BLaER1 treated with 17β-estradiol and CSF1 and Interleukin-3, amounts not matched to agents 10 nM and 100 nM (cell line): ENCODE measurements at regions not wholly inside any gene's neighbourhood (a gene's known extent, or its start where the extent isn't known, plus 50 kb on each side); places are given as distances from the start of the nearest gene placed in this dataset.

Source experiments
- H3K27ac ChIP-seq, 11 experiments: shearing (Covaris generic); formaldehyde crosslinking; 2 replicates each; pipeline ENCODE4 v1.8.1; 2022
- H3K27me3 ChIP-seq, 11 experiments: shearing (Covaris generic); formaldehyde crosslinking; 2 replicates each; pipeline ENCODE4 v1.8.1; 2022
- H3K36me3 ChIP-seq, 11 experiments: shearing (Covaris generic); formaldehyde crosslinking; 2 replicates each; pipeline ENCODE4 v1.8.1; 2022
- H3K4me1 ChIP-seq, 10 experiments: shearing (Covaris generic); formaldehyde crosslinking; 2 replicates each; pipeline ENCODE4 v1.8.1; 2022
- H3K4me2 ChIP-seq, 11 experiments: shearing (Covaris generic); formaldehyde crosslinking; 2 replicates each; pipeline ENCODE4 v1.8.1; 2022
- H3K4me3 ChIP-seq, 10 experiments: shearing (Covaris generic); formaldehyde crosslinking; 2 replicates each; pipeline ENCODE4 v1.8.1; 2022
- H3K9ac ChIP-seq, 11 experiments: shearing (Covaris generic); formaldehyde crosslinking; 2 replicates each; pipeline ENCODE4 v1.8.1; 2022
- H3K9me3 ChIP-seq, 11 experiments: shearing (Covaris generic); formaldehyde crosslinking; replicated peaks in 1 of 11; 2 replicates each; pipeline ENCODE4 v1.8.1; 2022
- H4K20me1 ChIP-seq, 11 experiments: shearing (Covaris generic); formaldehyde crosslinking; 2 replicates each; pipeline ENCODE4 v1.8.1; 2022
- Cebpa-rat ChIP-seq, 11 experiments: shearing (Covaris generic); IDR thresholded peaks; 2 replicates each; pipeline ENCODE4 v1.8.1; 2022

DNA sequence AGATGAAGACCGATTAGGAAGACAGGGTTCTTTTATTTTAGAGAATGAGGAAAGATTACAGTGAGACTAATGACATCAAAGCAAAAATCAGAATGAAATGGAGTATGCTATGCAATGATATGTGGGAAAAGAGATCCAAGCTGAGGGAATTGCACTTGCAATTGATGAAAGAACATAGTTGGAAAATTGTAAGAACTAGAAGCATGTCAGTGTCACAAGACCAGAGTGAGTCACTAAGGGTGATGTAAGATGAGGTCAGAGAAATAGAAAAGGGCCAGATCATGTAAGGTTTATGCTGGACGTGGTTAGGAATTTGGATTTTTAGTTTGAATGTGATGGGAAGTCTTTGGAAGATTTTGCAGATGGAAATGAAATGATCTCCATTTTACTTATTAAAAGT is 1937.3 kb downstream of the OLFM4 start:
- no peak for TF ChIP-seq Cebpa-rat (IDR thresholded peaks at IDR 0.05)
- Histone ChIP-seq H3K4me2 (no peak overlapping the region), H3K9me3 (peaks cover 0 to 11% (median 9%) of the 10 kb centered on the region in 11 experiments; a peak in 15 of 22 replicates), H4K20me1 (no peaks in the 10 kb centered on the region), H3K4me3 (no peak overlapping the region), H3K27ac (no peak overlapping the region), H3K4me1 (peaks cover 0 to 7% (median 0%) of the 10 kb centered on the region in 10 experiments; a peak in 1 of 20 replicates), H3K27me3 (no peaks in the 10 kb centered on the region), H3K9ac (no peak overlapping the region), H3K36me3 (no peaks in the 10 kb centered on the region)

DNA sequence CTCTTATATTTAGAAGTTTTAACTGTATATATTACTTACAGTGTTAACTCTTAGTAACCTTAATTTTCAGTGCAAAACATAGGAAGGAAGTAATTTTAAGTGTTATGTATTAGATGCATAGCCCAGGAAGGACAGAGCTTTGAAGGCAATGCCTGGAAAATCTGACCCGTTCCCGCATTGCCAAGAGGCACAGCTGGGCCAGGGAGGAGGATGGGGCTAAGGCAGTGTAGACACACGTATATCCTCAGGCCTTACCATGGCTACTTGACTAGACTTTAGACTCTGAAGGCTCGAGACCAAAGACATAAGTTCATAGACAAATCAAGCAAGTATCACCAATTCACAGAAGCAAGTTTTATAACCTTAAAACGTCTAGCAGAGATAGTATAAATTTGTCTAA is 1944.2 kb downstream of the OLFM4 start:
- Histone ChIP-seq H3K9ac (no peak overlapping the region), H3K36me3 (no peaks in the 10 kb centered on the region), H3K9me3 (no peaks in the 10 kb centered on the region), H3K27ac (no peak overlapping the region), H3K4me1 (no peaks in the 10 kb centered on the region), H3K4me3 (no peak overlapping the region), H4K20me1 (no peaks in the 10 kb centered on the region), H3K4me2 (no peak overlapping the region), H3K27me3 (no peaks in the 10 kb centered on the region)
- no peak for TF ChIP-seq Cebpa-rat (IDR thresholded peaks at IDR 0.05)

DNA sequence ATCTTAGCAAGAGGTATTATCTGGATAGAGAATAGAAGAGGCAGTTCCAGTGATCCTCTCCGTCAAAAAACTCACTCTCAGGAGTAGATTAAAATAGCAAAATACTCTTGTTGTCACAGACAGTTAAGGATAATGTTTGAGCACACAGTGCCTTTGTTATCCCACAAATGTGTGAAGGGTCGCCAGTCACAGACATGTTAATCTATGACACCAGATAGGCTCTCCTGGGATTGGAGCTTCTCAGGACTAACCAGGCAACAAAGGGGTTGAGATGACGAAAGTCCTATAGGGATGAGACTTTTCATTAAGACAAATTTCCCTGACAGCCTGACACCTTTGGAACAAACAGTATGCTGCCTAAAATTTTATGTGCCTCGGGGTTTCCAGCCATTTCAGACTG is 1947.1 kb downstream of the OLFM4 start:
- Histone ChIP-seq H3K27me3 (no peaks in the 10 kb centered on the region), H3K27ac (no peak overlapping the region), H4K20me1 (no peaks in the 10 kb centered on the region), H3K9ac (no peak overlapping the region), H3K4me2 (no peak overlapping the region), H3K4me3 (no peak overlapping the region), H3K36me3 (no peaks in the 10 kb centered on the region), H3K9me3 (no peaks in the 10 kb centered on the region), H3K4me1 (peaks cover 8 to 12% (median 10%) of the 10 kb centered on the region in 10 experiments; a peak in 19 of 20 replicates)
- no peak for TF ChIP-seq Cebpa-rat (IDR thresholded peaks at IDR 0.05)

DNA sequence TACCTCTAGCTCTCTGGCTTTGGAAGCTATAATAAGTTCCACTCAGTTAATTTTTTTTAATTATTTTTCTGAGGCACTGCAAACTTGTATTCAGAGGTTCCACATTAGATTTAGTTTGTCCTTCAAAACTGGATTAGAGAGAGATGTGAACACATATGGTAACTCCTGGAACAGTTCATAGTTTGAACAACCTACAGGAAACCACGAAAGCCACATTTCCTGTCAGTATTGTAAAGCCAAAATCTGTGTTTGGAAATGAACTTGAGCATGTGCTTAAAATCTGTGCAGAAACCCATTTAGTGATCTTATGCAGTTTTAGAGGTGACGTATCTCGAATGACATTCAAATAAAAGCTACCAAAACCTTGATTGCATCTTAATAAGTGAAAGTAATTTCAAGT is 1952.0 kb downstream of the OLFM4 start:
- Histone ChIP-seq H3K4me2 (peak overlapping the region; percentile 19 to 65 (median 48); a peak in 19 of 22 replicates), H3K9me3 (no peaks in the 10 kb centered on the region), H3K9ac (no peak overlapping the region), H3K27me3 (no peaks in the 10 kb centered on the region), H3K4me1 (peaks cover 14 to 26% (median 18%) of the 10 kb centered on the region in 10 experiments; a peak in 19 of 20 replicates), H4K20me1 (no peaks in the 10 kb centered on the region), H3K4me3 (no peak overlapping the region), H3K27ac (peak overlapping the region in 3 of 11 experiments; percentile 10 to 38 (median 12); a peak in 3 of 22 replicates), H3K36me3 (no peaks in the 10 kb centered on the region)
- TF ChIP-seq Cebpa-rat (IDR thresholded peaks at IDR 0.05), result no peak

DNA sequence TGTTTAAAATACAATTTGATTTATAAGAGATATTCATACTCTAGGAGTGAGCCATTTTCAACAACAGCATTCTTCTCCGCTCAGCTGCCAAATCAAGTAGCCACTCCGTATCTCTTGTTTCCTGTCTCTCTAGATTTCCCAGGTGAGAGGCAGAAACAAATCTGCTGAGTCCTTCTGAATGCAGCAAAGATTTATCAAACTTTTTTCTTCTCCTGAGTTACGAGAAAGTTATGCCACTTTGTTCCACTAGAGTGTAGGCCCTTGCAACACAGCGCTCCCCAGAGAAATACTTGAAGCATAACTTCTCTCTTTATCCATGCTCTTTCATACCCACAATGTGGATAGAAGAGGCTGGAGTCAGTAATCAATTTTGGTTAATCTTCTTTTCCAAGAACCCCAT is 1960.8 kb downstream of the OLFM4 start:
- Histone ChIP-seq H4K20me1 (no peaks in the 10 kb centered on the region), H3K4me3 (no peak overlapping the region), H3K9me3 (no peaks in the 10 kb centered on the region), H3K9ac (no peak overlapping the region), H3K27me3 (no peaks in the 10 kb centered on the region), H3K36me3 (no peaks in the 10 kb centered on the region), H3K27ac (no peak overlapping the region), H3K4me2 (no peak overlapping the region), H3K4me1 (peaks cover 8 to 19% (median 11%) of the 10 kb centered on the region in 10 experiments)
- TF ChIP-seq Cebpa-rat (IDR thresholded peaks at IDR 0.05), result no peak

DNA sequence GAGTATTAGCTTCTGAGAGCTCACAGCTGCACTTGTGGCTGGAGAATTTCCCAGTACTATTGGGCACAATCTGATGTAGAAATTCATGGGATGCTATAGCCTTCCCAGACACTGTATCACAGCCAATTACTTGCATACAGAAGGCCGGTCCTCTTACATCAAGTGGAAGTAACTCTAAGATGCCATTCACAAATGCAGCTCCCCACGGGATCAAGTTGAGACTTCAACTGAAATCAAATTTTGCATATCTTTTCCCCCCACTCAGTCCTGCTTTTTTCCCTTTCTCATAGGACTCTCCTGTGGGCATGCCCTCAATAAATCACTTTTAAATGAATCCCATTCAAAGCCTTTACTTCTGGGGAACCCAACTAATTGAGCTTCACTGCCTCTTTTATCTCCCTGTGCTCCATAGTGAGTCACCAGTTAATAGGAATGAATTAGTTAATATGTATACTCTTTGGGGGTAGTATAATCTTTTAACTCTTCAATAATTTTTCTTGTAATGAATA is 1970.8 kb downstream of the OLFM4 start:
- H4K20me1 ChIP-seq, result no peaks in the 10 kb centered on the region
- H3K4me3 ChIP-seq, result no peak overlapping the region
- no peaks in the 10 kb centered on the region for H3K27me3 ChIP-seq
- H3K36me3 ChIP-seq, result no peaks in the 10 kb centered on the region
- peaks cover 8 to 19% (median 11%) of the 10 kb centered on the region in 11 experiments; a peak in 20 of 22 replicates for H3K9me3 ChIP-seq
- H3K4me1 ChIP-seq, result peaks cover 0 to 3% (median 0%) of the 10 kb centered on the region in 10 experiments; a peak in 4 of 20 replicates
- no peak overlapping the region for H3K4me2 ChIP-seq
- H3K9ac ChIP-seq, result no peak overlapping the region
- TF ChIP-seq Cebpa-rat (IDR thresholded peaks at IDR 0.05), result no peak
- no peak overlapping the region for H3K27ac ChIP-seq

DNA sequence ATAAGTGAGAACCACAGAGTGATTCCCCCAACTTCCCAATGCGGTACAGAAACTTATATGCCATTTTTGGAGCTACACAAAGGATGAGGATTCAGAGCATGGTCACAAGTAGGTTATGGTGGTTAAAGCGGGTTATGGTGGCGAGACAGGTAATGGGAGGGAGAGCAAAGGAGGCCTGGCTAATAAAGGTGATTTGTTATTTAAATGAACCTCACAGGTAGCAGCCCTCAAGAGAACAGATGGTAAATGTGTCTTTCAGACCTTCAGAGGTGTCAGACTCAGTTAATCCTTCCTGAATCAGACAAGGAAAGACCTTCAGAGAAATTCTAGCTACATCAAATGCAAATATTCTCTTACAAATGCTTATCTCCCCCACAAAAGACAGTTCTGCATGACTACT is 1971.4 kb downstream of the OLFM4 start:
- no peak overlapping the region for H3K4me2 ChIP-seq
- no peaks in the 10 kb centered on the region for H3K27me3 ChIP-seq
- TF ChIP-seq Cebpa-rat (IDR thresholded peaks at IDR 0.05), result no peak
- no peaks in the 10 kb centered on the region for H4K20me1 ChIP-seq
- no peak overlapping the region for H3K27ac ChIP-seq
- H3K36me3 ChIP-seq, result no peaks in the 10 kb centered on the region
- H3K4me3 ChIP-seq, result no peak overlapping the region
- H3K4me1 ChIP-seq, result no peaks in the 10 kb centered on the region
- H3K9ac ChIP-seq, result no peak overlapping the region
- H3K9me3 ChIP-seq, result peaks cover 8 to 19% (median 11%) of the 10 kb centered on the region in 11 experiments; a peak in 20 of 22 replicates

DNA sequence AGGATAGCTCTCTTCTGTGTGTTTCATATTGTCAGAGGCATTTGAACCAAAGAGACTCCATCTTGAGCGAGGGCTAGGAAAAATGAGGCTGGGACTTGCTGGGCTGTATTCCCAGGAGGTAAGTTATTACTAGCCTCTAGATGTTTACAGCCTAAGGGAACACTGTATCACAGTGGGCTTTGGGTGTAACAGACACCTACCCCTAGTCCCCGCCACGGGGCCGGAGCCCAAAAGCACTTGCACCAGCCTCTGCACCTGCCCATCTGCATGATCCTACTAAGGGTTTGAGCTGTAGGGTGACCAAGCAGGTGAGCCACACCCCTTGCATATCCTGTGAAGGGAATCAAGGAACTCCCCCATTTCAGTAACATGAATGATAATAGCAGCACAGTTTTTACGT is 1972.2 kb downstream of the OLFM4 start:
- Histone ChIP-seq H4K20me1 (no peaks in the 10 kb centered on the region), H3K4me1 (no peaks in the 10 kb centered on the region), H3K9ac (no peak overlapping the region), H3K27me3 (no peaks in the 10 kb centered on the region), H3K4me3 (no peak overlapping the region), H3K9me3 (peaks cover 6 to 14% (median 10%) of the 10 kb centered on the region in 11 experiments; a peak in 20 of 22 replicates), H3K27ac (no peak overlapping the region), H3K36me3 (no peaks in the 10 kb centered on the region), H3K4me2 (no peak overlapping the region)
- TF ChIP-seq Cebpa-rat (IDR thresholded peaks at IDR 0.05), result no peak

DNA sequence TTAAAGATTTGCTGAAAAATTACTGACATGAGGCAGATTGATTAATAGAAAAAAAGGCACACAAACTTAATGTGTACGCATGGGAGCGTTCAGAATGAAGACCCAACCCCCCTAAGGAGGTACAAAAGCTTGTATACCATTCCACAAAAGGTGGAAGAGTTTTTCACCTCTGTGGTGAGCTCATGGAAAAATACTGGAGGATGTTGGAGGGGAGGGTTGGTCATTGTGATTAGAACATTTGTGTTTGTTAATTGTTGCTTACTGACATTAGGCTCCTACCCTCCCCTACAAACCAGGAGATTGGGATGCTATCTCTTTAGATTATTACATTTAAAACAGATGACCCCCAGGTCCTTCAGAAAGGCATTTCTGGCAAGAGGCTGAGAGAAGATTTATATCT is 1973.3 kb downstream of the OLFM4 start:
- Histone ChIP-seq H3K27ac (no peak overlapping the region), H3K9ac (no peak overlapping the region), H3K27me3 (no peaks in the 10 kb centered on the region), H3K9me3 (peaks cover 0 to 4% (median 0%) of the 10 kb centered on the region in 11 experiments; a peak in 3 of 22 replicates), H3K36me3 (no peaks in the 10 kb centered on the region), H3K4me1 (no peaks in the 10 kb centered on the region), H3K4me2 (no peak overlapping the region), H3K4me3 (no peak overlapping the region), H4K20me1 (no peaks in the 10 kb centered on the region)
- TF ChIP-seq Cebpa-rat (IDR thresholded peaks at IDR 0.05), result no peak

DNA sequence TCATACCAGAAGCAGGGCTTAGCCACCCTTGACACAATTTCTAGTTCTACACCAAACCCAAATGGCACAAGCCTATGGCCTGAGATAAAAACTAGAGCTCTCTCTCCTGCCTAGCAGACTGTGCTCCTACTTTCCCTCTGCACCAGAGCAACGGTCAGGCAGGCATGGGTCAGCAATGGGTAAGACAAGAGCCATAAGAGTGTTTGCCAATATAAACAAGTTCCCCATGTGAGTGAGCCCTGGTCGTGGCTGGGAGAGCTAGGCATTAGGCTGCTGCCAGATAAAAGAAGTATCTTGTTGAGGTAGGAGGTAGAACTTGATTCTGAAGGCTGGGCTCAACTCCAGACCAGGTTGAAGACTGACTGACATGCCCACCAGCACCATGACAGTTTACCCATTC is 1979.1 kb downstream of the OLFM4 start:
- H3K27me3 ChIP-seq, result no peaks in the 10 kb centered on the region
- TF ChIP-seq Cebpa-rat (IDR thresholded peaks at IDR 0.05), result no peak
- no peaks in the 10 kb centered on the region for H3K36me3 ChIP-seq
- no peak overlapping the region for H3K9ac ChIP-seq
- H3K4me1 ChIP-seq, result no peaks in the 10 kb centered on the region
- no peak overlapping the region for H3K27ac ChIP-seq
- no peak overlapping the region for H3K4me2 ChIP-seq
- no peak overlapping the region for H3K4me3 ChIP-seq
- H3K9me3 ChIP-seq, result no peaks in the 10 kb centered on the region
- no peaks in the 10 kb centered on the region for H4K20me1 ChIP-seq
